T-helper 2 cell treated with Interferon-gamma antibody and Interleukin-4, amounts not matched to agents 100 ng/mL and 5 ng/mL, for 36 hours (primary cell): ENCODE measurements at regions not wholly inside any gene's neighbourhood (a gene's known extent, or its start where the extent isn't known, plus 50 kb on each side); places are given as distances from the start of the nearest gene placed in this dataset.
"Not testable (repeated sequence)": the region's sequence is repeated elsewhere in the genome, so short reads cannot be mapped to it uniquely, and the experiment has no call there.

ENCODE experiments used
- intact Hi-C: fragments of 100-400 bp; cut with micrococcal nuclease; formaldehyde crosslinking; loops from one replicate; pipeline ENCODE4 v1.15.1; 2023

GRCh38 chr16:18263046-18263445 lies 73.5 kb downstream of the NPIPA8 start:
- intact Hi-C loops = not testable (repeated sequence)

GRCh38 chr16:18261848-18262247 lies 74.7 kb downstream of the NPIPA8 start:
- intact Hi-C loops = not testable (repeated sequence)

GRCh38 chr16:18259496-18260176 lies 76.9 kb downstream of the NPIPA8 start:
- intact Hi-C loops = not testable (repeated sequence)

- intact Hi-C loops = not testable (repeated sequence)
Measured at GRCh38 chr16:18252943-18253342, 83.6 kb downstream of the NPIPA8 start.

GRCh38 chr16:18230505-18230904 lies 106.0 kb downstream of the NPIPA8 start:
- intact Hi-C loops = not testable (repeated sequence)

GRCh38 chr16:18222054-18223009 lies 114.2 kb downstream of the NPIPA8 start:
- intact Hi-C loops = not testable (repeated sequence)

GRCh38 chr16:18217741-18218140 lies 118.8 kb downstream of the NPIPA8 start:
- intact Hi-C loops = not testable (repeated sequence)

- intact Hi-C loops = not testable (repeated sequence)
Measured at GRCh38 chr16:18216814-18217213, 119.7 kb downstream of the NPIPA8 start.

- intact Hi-C loops = not testable (repeated sequence)
Measured at GRCh38 chr16:18213810-18214209, 122.7 kb downstream of the NPIPA8 start.

- intact Hi-C loops = not testable (repeated sequence)
Measured at GRCh38 chr16:18211505-18211904, 125.0 kb downstream of the NPIPA8 start.

GRCh38 chr16:18204786-18205185 lies 131.8 kb downstream of the NPIPA8 start:
- intact Hi-C loops = not testable (repeated sequence)

- intact Hi-C loops = not testable (repeated sequence)
Measured at GRCh38 chr16:18204309-18204708, 132.2 kb downstream of the NPIPA8 start.

GRCh38 chr16:18201511-18201910 lies 135.0 kb downstream of the NPIPA8 start:
- intact Hi-C loops = not testable (repeated sequence)

GRCh38 chr16:18192389-18192788 lies 144.1 kb downstream of the NPIPA8 start:
- intact Hi-C loops = not testable (repeated sequence)

GRCh38 chr16:18190179-18190578 lies 146.4 kb downstream of the NPIPA8 start:
- intact Hi-C loops = not testable (repeated sequence)

GRCh38 chr16:18184755-18185154 lies 151.8 kb downstream of the NPIPA8 start:
- intact Hi-C loops = not testable (repeated sequence)

- intact Hi-C loops = not testable (repeated sequence)
Measured at GRCh38 chr16:18181028-18181427, 155.5 kb downstream of the NPIPA8 start.

GRCh38 chr16:18173945-18174497 lies 162.5 kb downstream of the NPIPA8 start:
- intact Hi-C loops = not testable (repeated sequence)

- intact Hi-C loops = not testable (repeated sequence)
Measured at GRCh38 chr16:18162293-18162692, 174.2 kb downstream of the NPIPA8 start.

GRCh38 chr16:18161224-18161623 lies 175.3 kb downstream of the NPIPA8 start:
- intact Hi-C loops = not testable (repeated sequence)

GRCh38 chr16:18159185-18159584 lies 177.4 kb downstream of the NPIPA8 start:
- intact Hi-C loops = not testable (repeated sequence)

- intact Hi-C loops = not testable (repeated sequence)
Measured at GRCh38 chr16:18157854-18158253, 178.7 kb downstream of the NPIPA8 start.
